ENCODE measurements at regions not wholly inside any gene's neighbourhood (a gene's known extent, or its start where the extent isn't known, plus 50 kb on each side); places are given as distances from the start of the nearest gene placed in this dataset.

GRCh38 chr14:58812050-58812910 is 174.5 kb downstream of the DACT1 start:
- no peak for TF ChIP-seq EZH2 (IDR thresholded peaks at IDR 0.05; ENCODE audit: borderline replicate concordance, insufficient read depth, low read depth, low read length, poor library complexity, severe bottlenecking)
- TF ChIP-seq CTCF (IDR thresholded peaks at IDR 0.05) = no peak

Measured in B cell (primary cell).